Liver (tissue), 8 donors: ENCODE measurements at regions not wholly inside any gene's neighbourhood (a gene's known extent, or its start where the extent isn't known, plus 50 kb on each side); places are given as distances from the start of the nearest gene placed in this dataset.

Experiments
- DNase-seq: peaks from one replicate; pipeline ENCODE4 v3.0.0-alpha.2; 2017; ENCODE audit warnings: low spot score
- H3K27ac ChIP-seq, 2 donors: one replicate each; pipeline ENCODE4 v1.7.0; 2013; ENCODE audit warnings: inconsistent platforms in 2 of 2, low read length in 2 of 2, control low read depth in 1 of 2, low read depth in 1 of 2, mild to moderate bottlenecking in 1 of 2
- H3K27me3 ChIP-seq, 4 donors: one replicate each; pipeline versions ENCODE4 v1.6.1 to v1.7.0; 2013; ENCODE audit warnings: low read length in 3 of 4, inconsistent platforms in 1 of 4, mild to moderate bottlenecking in 1 of 4, moderate library complexity in 1 of 4; ENCODE audit not compliant: control insufficient read depth in 4 of 4, insufficient read depth in 4 of 4
- H3K36me3 ChIP-seq, 4 donors: one replicate each; pipeline versions ENCODE4 v1.6.1 to v1.7.0; 2013; ENCODE audit warnings: low read length in 3 of 4, mild to moderate bottlenecking in 3 of 4, low read depth in 1 of 4, moderate library complexity in 1 of 4; ENCODE audit not compliant: control insufficient read depth in 4 of 4, insufficient read depth in 3 of 4
- H3K4me1 ChIP-seq, 4 donors: one replicate each; pipeline versions ENCODE4 v1.6.1 to v1.7.0; 2013; ENCODE audit warnings: low read length in 3 of 4, mild to moderate bottlenecking in 3 of 4, moderate library complexity in 1 of 4; ENCODE audit not compliant: control insufficient read depth in 4 of 4, insufficient read depth in 4 of 4
- H3K4me3 ChIP-seq, 3 donors: one replicate each; pipeline versions ENCODE4 v1.6.1 to v1.7.0; 2013; ENCODE audit warnings: low read length in 3 of 3, control low read depth in 1 of 3, low read depth in 1 of 3, mild to moderate bottlenecking in 1 of 3
- H3K9ac ChIP-seq, 2 donors: one replicate each; pipeline ENCODE4 v1.7.0; 2013; ENCODE audit warnings: low read length in 2 of 2, mild to moderate bottlenecking in 2 of 2, moderate library complexity in 2 of 2, control low read depth in 1 of 2, low read depth in 1 of 2
- H3K9me3 ChIP-seq, 4 donors: one replicate each; pipeline versions ENCODE4 v1.6.1 to v1.7.0; 2013; ENCODE audit warnings: low read length in 3 of 4; ENCODE audit not compliant: control insufficient read depth in 4 of 4
- CTCF ChIP-seq: fragments of 150-350 bp; IDR thresholded peaks from 2 replicates; pipeline ENCODE4 v1.5.1; 2017; ENCODE audit warnings: improper control_type of control experiment, low read depth, low read length; ENCODE audit not compliant: missing input control
- EGR1 ChIP-seq, 2 donors: IDR thresholded peaks; 2 replicates each; pipeline ENCODE4 v1.6.1; 2016 to 2018; ENCODE audit warnings: antibody characterized with exemption in 2 of 2, low read depth in 2 of 2
- JUND ChIP-seq, 2 donors: IDR thresholded peaks; 2 replicates each; pipeline ENCODE4 v1.6.1; 2016; ENCODE audit warnings: antibody characterized with exemption in 2 of 2
- MAX ChIP-seq: IDR thresholded peaks from 2 replicates; pipeline ENCODE4 v1.6.1; 2016; ENCODE audit warnings: antibody characterized with exemption
- RAD21 ChIP-seq, 2 donors: IDR thresholded peaks; 2 replicates each; pipeline ENCODE4 v1.6.1; 2016; ENCODE audit warnings: antibody characterized with exemption in 2 of 2, mild to moderate bottlenecking in 2 of 2
- REST ChIP-seq: IDR thresholded peaks from 2 replicates; pipeline ENCODE4 v1.6.1; 2016; ENCODE audit warnings: antibody characterized with exemption, mild to moderate bottlenecking
- SP1 ChIP-seq: IDR thresholded peaks from 2 replicates; pipeline ENCODE4 v1.6.1; 2018; ENCODE audit warnings: antibody characterized with exemption, mild to moderate bottlenecking
- TAF1 ChIP-seq: conservative IDR thresholded peaks from 2 replicates; pipeline ENCODE4 v1.6.1; 2016; ENCODE audit warnings: antibody characterized with exemption, mild to moderate bottlenecking
- YY1 ChIP-seq: IDR thresholded peaks from 2 replicates; pipeline ENCODE4 v1.6.1; 2016; ENCODE audit warnings: antibody characterized with exemption, mild to moderate bottlenecking
- WGBS: extraction: QIAGEN DNeasy Blood & Tissue Kit; methylation state at CpG from one replicate; pipeline ENCODE4 v1.1.7; 2013; 5-methylcytosine and 5-hydroxymethylcytosine counted together
- donor health status: healthy.
- donor health status: healthy.
- donor health status: healthy.
- donor health status: healthy.
- donor health status: healthy.

GRCh38 chr13:23086968-23087623 lies 93.7 kb upstream of the SGCG start:
- Histone ChIP-seq H3K27ac (no peak overlapping the region), H3K36me3 (no peaks in the 10 kb centered on the region), H3K27me3 (no peaks in the 10 kb centered on the region), H3K4me1 (no peaks in the 10 kb centered on the region), H3K9me3 (no peaks in the 10 kb centered on the region), H3K4me3 (no peak overlapping the region), H3K9ac (no peak overlapping the region)
- DNase-seq = no peak
- 64% methylated on average over 2 of the region's 2 CpGs for WGBS
- no peak for TF ChIP-seq JUND (IDR thresholded peaks at IDR 0.05)
- TF ChIP-seq SP1 = no peak
- TF ChIP-seq TAF1 = no peak
- TF ChIP-seq CTCF = no peak
- TF ChIP-seq EGR1 (IDR thresholded peaks at IDR 0.05; ENCODE audit: low read depth in 2 of 2) = no peak
- TF ChIP-seq YY1 = no peak
- no peak for TF ChIP-seq MAX
- TF ChIP-seq REST = no peak

GRCh38 chr13:23087880-23088279 lies 92.9 kb upstream of the SGCG start:
- 47% methylated on average over 1 of the region's 1 CpG for WGBS
- no peak for DNase-seq
- Histone ChIP-seq H3K36me3 (no peaks in the 10 kb centered on the region), H3K27me3 (no peaks in the 10 kb centered on the region), H3K27ac (no peak overlapping the region), H3K4me3 (no peak overlapping the region), H3K9me3 (no peaks in the 10 kb centered on the region), H3K4me1 (no peaks in the 10 kb centered on the region), H3K9ac (no peak overlapping the region)
- TF ChIP-seq CTCF (peak; percentile 19), YY1 (no peak), RAD21 (IDR thresholded peaks at IDR 0.05) (peak in 1 of 2 donors; percentile 42)
